GM18520 (cell line): ENCODE measurements at regions not wholly inside any gene's neighbourhood (a gene's known extent, or its start where the extent isn't known, plus 50 kb on each side); places are given as distances from the start of the nearest gene placed in this dataset.

ENCODE experiments used
- ATAC-seq: cut with Tn5 transposase; IDR thresholded peaks from one replicate; pipeline ENCODE4 v1.9.1; 2021; ENCODE audit not compliant: unreplicated experiment

DNA sequence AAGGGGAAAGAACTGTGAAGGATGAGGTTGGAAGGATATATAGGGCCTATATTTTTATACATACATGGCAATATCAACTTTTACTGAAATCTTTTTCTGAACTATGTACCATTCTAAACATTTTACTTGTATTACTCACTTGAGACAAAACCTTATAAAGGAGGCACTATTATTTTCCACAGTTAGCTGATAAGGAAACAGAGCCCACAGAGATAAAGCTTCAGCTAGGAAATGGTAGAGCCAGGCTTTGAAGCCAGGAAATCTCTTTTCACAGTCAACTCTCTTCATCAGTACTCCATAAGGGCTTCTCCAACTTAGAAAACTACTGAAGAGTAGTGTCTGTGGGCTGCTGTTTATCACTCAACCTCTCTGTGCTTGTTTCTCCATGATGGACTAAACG is 613.7 kb downstream of the PRELID2 start:
- ATAC-seq = no peak

DNA sequence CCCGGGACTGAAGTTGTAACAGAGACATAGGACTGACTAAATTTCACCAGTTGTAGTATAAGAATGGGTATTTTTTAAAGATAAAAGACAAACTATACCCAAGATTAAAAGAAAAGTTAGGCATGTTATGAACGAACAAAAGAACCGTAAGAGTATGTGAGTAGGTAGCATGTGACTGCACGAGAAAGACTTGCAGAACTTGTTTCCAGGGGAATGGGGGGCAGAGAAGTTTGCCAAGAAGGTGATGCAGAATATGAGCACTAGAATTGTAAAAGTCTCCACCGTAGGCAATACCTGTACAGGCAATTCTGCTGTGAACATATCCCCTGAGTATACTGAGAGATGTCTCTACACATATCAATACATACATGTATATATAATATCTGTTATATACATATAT is 614.7 kb downstream of the PRELID2 start:
- ATAC-seq = no peak

DNA sequence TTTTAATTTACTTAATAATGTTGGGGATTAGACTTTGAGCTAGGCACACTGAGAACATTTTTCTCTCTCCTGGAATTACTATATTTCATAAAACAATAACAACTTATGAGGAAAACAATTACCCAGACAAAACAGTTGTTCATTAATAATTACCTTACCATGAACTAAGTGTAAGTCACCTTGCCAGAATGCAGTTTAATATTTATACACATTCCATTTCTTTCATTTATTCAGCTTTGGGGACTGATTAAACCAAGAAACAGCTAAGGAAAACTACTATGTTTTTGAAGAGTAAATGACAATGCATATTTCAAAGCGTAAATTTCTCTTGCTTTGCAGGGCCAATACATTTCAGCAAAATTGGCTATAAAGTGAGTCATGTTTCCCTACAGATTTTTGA is 616.2 kb downstream of the PRELID2 start:
- no peak for ATAC-seq

DNA sequence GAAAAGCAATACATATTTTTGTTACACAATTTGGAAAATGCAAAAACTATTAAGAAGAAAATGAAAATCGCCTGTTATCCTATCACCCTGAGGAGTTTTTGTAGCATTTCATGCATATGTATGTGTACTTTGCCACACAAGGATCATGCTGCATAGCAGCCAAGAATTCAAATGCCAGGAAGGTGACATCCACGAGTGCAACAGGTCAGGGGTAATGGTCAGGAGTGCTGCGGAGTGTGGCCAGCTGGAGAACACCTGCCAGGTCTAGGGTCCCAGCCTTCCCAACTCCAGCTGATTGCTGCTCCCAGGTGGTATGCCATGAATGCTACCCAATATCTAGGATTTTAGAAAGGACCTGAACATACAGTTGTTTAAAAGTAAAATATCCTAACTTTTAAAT is 617.1 kb downstream of the PRELID2 start:
- no peak for ATAC-seq

DNA sequence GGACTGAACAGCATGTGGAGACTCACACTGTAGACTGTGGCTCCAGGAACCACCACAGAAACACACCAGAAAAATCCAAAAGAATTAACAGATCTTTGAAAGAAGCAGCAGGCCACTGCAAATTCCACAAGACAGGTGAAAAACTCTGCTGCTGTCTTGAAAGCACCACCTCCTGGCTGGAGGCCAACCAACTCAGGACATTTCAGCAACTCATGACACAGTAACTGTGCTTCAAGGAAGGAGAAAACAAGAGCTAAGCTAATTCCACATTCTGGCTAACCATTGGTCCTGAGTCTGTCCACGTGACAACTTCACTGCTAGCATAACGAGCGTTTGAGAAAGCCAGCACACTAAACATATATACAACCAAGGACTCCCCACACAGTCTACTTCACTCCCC is 625.1 kb downstream of the PRELID2 start:
- no peak for ATAC-seq

DNA sequence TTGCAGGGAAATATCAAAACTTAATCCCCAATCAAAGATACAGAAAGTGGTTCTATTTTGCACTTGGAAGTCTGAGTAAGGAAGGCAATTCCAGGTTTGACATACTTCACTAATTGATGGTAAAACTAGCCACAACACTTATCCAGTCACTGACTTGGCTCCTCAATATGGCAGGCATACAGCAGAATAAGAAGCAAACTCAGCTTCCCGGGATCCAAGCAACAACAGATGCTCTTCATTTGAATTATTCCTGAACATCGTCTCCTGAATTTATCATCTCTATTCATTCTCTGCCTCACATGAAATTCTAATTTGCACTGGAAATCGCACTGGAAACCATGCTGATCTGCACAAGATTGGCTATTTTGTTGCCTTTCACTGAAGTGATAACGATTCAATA is 629.6 kb downstream of the PRELID2 start:
- ATAC-seq = no peak

DNA sequence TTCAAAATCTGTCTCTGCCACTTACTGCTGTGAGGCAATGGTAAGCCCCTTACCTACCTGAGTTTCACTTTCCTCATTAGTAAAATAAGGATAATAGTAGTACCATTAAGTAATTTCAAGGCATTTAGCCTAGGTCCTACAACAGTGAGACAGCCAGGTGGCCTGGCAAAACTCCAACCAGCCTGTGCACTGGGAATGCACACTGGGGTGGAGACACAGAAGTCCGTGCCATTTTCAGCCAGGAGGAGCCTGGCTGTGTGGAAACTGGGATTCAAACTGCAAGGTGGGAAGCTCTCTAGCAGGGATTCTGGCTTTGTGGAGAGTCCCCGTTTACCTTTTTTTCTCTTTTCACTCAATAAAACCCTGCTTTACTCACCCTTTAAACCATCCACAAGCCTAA is 630.4 kb downstream of the PRELID2 start:
- ATAC-seq = no peak

DNA sequence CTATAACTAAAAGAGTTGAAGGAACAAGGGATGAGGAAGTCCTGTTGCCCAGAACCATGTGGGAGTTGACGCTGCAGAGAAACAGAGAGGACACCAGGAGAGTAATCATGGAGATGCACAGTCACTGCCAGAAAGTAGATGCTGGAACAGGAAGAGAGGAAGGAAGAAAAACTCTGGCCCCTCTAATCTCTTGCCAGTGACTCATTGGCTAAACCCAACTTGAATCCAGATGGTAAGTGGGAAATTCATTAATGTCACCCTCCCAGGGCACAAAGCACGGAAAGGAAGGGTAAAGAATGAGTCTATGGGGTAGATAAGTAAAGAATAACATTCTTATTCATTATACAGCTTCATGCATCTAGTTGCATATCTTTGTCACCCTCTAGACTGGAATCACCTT is 631.9 kb downstream of the PRELID2 start:
- ATAC-seq = no peak

DNA sequence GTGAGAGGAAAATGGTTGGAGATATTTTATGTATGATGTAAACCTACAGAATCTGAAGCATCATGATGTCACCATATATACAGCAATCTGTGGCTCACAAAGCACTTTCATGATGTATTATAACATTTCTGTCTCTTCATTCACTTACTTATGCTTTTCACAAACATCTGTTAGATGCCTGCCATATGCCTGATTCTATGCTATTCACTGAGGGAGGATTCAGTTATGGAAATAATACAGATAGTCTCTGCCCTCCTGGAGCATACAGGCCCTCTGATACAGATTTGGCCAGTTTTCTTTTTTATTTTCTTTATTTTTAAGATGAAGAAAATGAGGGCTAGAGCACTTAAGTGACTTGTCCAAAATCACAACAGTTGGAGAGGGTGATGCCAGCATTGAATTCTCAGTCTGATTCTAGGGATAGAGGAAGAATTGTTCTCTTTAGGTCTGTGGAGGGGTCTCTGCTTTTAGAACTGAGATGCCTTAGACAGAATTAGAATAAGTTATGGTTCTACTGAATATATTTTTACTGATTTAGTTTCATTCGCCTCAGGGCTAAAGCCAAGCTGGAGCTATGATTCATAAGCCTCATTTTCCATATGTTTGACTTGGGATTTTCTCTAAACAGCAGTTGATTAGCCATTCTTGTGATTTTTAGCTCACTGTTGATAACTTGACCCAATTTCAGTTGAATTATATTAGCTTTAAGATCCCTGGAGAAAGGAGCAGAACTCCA is 636.4 kb downstream of the PRELID2 start:
- ATAC-seq = no peak

DNA sequence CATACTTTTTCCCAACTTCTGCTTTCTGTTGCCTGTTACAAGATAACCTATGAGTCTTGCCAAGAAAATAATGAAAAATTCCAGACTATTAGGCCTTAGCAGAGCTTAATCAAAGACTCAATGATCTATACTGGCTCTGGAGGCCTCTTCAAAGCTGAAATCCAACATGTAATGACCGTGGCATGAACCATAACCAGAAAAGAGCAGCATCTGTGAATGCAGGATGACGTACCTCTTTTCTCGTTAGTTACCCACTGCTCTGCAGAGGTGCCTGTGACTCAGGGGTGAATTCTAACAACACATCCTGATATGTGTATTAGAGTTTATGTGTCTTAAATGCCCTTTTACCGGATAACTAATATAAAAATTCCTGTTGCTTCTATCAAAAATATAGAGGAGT is 645.4 kb downstream of the PRELID2 start:
- ATAC-seq = no peak

DNA sequence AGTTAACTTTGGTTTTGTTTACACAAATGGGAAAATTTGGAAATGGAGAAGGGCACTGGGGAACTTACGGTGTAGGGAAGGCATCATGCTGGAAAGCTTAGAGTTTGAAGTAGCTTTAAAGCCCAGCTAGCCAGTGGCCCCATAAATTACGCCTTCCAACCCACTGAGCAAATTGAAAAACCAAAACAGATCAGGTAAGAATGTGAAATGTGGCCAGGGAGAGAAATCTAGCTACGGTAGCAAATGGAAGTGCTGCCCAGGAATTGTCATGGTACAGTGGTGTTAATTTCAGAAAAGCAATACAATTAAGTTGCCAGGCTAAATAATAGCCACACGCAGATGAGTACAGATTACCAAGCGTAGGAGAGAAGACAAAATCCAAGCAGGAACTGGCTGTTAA is 654.8 kb downstream of the PRELID2 start:
- no peak for ATAC-seq

DNA sequence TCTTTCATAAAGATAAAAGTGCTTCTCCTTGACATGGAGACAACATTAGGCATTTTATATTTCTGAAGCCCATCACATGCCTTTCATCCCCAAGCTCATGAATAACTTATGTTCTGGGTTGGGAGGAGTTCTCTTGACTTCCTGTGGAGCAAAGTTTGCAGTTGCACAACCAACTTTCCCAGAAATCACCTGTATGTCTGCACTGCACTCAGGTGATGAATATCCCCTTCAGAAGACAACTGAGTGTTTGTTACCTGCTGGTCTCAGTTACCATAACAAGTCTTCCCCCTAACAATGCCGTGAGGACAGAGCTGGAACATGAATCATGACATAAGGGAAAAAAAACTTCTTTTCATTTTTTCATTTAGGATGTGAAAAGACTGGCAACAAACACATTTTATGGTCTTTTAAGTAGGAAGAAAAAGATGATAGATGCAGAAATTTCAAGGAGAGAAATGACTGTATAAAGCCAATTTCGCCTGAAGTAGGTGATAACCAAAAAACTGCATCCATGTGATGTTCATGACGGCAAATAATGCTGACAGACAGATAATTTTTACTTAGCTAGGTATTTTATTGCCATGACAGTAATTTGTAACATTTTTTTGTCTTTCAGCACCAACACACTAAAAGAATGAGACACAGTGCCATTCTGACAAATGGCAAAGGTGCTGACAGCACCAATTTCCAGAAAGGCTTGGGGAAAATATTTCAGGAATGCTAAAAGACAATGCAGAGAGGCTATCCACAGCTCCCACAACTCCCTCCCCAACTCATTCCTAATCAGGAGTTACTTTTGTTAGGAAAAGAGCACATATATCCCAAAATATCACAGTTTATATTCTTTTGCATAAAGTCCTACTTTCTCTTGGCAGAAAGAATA is 656.3 kb downstream of the PRELID2 start:
- ATAC-seq = no peak

DNA sequence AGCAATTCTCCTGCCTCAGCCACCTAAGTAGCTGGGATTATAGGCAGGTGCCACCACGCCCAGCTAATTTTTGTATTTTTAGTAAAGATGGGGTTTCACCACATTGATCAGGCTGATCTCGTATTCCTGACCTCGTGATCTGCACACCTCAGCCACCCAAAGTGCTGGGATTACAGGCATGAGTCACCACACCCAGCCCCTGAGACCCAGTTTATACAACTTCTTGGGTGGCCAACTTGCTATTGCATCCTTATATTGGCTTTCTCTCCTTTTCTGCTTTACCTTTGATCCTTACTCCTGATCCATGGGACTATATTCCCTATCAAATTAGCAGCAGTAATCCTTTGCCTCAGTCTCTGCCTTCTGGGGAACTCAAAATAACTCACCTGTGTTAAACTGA is 659.1 kb downstream of the PRELID2 start:
- ATAC-seq = no peak

DNA sequence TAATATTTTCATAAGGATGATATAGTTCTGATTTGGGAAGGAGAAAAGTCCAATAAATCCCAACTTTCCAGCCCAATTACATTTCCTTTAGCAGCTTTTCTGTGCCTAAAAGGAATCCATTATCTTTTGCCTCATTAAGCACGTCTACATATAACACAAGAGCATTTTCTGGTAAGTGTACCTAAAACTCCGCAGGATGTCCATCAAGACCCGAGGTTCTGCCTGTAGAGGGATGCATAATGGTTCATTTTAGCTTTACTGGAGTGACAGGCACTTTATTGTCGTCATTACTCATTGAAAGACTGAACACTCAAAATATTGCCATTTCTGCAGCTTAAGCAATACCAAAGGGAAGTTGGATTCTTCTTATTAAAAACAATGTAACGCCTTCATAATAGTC is 669.0 kb downstream of the PRELID2 start:
- ATAC-seq = no peak

DNA sequence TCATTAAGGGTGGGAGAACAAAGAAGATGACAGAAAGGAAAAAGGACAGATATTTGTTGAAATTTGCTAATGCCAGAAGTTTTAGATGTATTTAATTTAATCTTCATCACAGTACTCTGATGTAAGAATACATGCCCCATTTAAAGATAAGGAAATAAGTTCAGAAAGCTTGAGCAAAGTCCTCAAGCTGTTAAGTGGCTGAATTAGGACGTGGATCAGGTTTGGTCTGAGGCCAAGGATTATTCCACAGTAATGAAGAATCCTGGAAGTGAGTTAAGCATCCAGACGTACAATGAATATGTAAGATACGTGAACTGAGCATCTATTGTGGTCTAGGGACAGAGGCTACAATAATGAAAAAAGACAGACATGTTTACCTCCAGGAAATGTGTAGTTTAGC is 671.3 kb downstream of the PRELID2 start:
- ATAC-seq = no peak

DNA sequence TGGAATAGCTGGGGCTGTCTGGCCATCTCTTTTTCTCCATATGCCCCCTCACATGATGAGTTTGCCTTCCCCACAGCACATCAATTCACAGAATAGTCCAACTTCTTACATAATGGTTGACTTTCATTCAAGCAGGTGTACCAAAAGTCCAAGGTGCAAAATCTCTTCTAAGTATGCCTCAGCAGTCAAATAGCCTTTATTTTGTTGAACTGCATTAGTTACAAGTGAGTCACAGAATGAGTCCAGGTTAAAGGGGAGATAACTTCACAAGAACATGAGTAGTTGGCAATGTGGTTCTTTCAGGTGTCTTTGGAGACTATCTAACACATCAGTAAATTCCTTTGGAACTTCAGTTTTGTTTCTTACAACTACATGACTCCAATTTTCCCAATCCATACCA is 672.5 kb downstream of the PRELID2 start:
- no peak for ATAC-seq

DNA sequence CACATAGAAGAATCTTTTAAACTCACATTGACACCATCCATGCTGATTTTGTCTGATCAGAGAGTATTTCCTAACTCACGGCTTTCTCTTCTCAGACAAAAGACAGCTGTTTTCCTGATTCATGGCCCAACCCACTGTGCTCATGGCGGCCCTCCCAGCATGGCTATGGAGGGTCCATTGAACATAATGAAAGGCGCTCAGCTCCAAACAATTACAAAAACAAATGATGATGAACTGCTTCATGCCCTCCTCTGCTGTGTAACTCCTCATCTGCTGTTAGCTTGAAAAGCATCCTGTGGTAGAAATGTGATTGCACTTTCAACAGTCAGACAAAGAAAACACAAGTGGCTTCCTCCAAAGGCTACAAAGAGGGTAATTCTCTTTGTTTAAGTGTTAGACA is 673.8 kb downstream of the PRELID2 start:
- no peak for ATAC-seq

DNA sequence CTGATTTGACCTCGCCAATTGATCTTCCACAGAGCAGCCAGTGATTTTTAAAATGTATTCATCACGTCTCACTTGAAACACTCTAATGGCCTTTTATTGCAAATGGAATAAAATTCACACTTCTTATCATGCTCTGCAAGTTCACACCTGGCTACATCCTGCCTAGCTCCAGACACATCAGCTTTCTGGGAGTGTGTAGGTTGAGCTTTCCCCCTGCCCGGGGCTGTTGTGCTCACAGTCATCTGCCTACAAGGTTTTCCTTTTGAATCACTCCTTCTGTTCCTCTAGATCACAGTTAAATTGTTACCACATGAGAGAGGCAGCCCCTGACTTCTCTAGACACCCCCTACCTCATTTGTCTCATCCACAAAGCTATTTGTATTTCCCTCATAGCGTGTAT is 674.5 kb downstream of the PRELID2 start:
- ATAC-seq = no peak

DNA sequence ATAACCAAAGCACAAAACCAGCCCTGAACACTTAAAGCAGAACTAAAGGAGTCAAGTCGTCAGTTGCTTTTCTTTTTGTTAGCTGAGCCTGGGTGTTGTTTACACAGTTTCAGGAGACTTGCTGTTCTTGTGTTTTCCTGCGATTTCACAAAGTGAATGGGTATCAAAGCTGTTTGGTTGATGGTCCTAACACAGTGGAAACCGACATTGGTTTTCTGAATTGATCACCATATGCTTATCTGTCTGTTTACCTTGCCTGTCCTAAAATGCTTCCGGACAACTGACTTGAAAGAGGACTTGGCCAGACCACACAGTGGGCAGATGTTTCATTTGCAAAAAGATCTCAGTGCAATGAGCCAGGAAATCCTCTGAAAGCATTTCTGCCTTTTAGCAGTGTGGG is 676.4 kb downstream of the PRELID2 start:
- no peak for ATAC-seq

DNA sequence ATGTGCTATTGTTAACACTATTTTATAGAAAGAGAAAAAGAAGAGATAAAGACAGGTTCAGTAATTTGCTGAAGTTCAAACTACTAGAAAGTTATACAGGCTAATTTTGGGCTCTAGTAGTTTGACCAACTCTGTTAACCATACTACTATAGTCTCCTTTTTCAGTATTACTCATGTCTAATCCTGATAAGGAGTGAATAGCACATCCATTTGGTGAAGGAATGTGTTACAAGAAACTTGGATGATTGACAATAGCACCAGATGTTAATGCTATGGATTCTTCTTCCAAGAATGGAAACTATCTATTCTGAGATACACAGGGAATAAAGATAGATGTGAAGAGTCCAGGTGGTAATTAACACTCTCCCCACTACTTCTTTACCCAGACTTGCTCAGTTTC is 677.3 kb downstream of the PRELID2 start:
- ATAC-seq = no peak

DNA sequence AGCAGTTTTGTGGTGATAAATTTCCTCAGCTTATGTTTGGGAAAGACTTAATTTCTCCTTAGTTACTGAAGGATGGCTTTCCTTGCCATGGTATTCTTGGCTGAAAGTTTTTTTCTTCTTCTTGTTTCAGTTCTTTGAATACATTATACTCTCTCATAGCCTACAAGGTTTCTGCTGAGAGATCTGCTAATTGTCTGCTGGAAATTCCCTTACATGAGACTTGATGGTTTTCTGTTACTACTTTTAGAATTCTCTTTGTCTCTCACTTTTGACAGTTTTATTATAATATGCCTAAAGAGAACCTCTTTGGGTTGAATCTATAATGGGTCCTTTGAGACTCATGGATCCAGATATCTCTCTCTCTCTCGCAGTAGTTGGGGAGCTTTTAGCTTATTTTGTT is 693.6 kb downstream of the PRELID2 start:
- ATAC-seq = no peak

DNA sequence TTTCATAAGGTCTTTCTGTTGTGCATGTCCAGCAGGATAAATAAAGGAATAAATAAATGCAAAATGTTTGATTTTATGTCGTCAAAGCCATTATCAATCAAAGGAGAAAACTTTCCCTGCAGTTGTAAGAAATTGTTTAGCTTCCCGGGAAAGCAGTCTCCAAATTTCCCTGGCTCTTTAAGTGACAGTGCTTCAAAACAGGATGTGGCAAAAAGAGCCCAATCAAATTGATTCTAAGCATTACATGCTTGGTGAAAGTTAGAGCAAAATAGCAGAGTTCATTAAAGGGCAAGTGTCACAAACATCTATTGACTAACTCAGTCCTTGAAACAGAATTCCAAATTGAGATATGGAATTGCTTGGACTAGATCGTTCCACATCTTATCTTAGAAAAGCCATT is 704.1 kb downstream of the PRELID2 start:
- no peak for ATAC-seq

DNA sequence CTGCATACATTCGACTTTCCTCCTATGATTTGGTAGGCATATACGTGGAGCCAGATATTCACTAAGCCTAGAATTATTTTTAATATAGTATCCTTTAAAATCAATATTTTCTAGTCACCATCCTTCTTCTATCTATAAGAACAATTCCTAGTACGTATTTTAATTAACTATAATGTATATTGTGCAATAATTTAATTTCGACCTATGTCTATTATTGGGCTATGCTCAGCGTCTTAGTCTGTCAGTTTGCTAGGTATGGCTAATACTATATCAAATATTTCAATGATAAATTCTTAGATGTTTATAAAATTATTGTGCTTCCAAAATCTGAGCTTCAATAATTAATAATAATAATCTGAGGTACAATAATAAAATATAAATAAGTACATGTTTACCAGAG is 705.3 kb downstream of the PRELID2 start:
- ATAC-seq = no peak
